Muscle layer of duodenum (tissue), 2 donors: ENCODE measurements at regions not wholly inside any gene's neighbourhood (a gene's known extent, or its start where the extent isn't known, plus 50 kb on each side); places are given as distances from the start of the nearest gene placed in this dataset.

Source experiments
- H3K27ac ChIP-seq: one replicate; pipeline ENCODE4 v1.7.0; 2013; ENCODE audit warnings: mild to moderate bottlenecking, low read length
- H3K27me3 ChIP-seq: one replicate; pipeline ENCODE4 v1.7.0; 2013; ENCODE audit warnings: low read depth, mild to moderate bottlenecking, control low read depth, low read length
- H3K36me3 ChIP-seq, 2 donors: one replicate each; pipeline ENCODE4 v1.7.0; 2013; ENCODE audit warnings: low read length in 2 of 2, control low read depth in 1 of 2, mild to moderate bottlenecking in 1 of 2; ENCODE audit not compliant: insufficient read depth in 2 of 2, control insufficient read depth in 1 of 2
- H3K4me1 ChIP-seq, 2 donors: one replicate each; pipeline ENCODE4 v1.7.0; 2013; ENCODE audit warnings: low read length in 2 of 2, mild to moderate bottlenecking in 2 of 2, control low read depth in 1 of 2, moderate library complexity in 1 of 2; ENCODE audit not compliant: insufficient read depth in 2 of 2, control insufficient read depth in 1 of 2
- H3K4me3 ChIP-seq, 2 donors: one replicate each; pipeline ENCODE4 v1.7.0; 2013; ENCODE audit warnings: low read length in 2 of 2, low read depth in 1 of 2, mild to moderate bottlenecking in 1 of 2
- H3K9me3 ChIP-seq, 2 donors: one replicate each; pipeline ENCODE4 v1.7.0; 2013; ENCODE audit warnings: low read length in 2 of 2, control low read depth in 1 of 2, mild to moderate bottlenecking in 1 of 2; ENCODE audit not compliant: control insufficient read depth in 1 of 2
- donor health status: healthy.

GRCh38 chr20:19885594-19885938 is 127.5 kb downstream of the RIN2 start:
- Histone ChIP-seq H3K27ac (peak overlapping the region; percentile 85), H3K4me1 (peaks cover 28 to 52% of the 10 kb centered on the region in 2 donors), H3K27me3 (no peaks in the 10 kb centered on the region), H3K4me3 (peak overlapping the region in 1 of 2 donors; percentile 60), H3K9me3 (no peaks in the 10 kb centered on the region), H3K36me3 (no peaks in the 10 kb centered on the region)

- Histone ChIP-seq H3K36me3 (no peaks in the 10 kb centered on the region), H3K9me3 (no peaks in the 10 kb centered on the region), H3K27me3 (no peaks in the 10 kb centered on the region), H3K4me3 (peak overlapping the region; percentile 37 to 60), H3K4me1 (peaks cover 28 to 55% of the 10 kb centered on the region in 2 donors), H3K27ac (peak overlapping the region; percentile 85)
These were observed 128.0 kb downstream of the RIN2 start for GRCh38 chr20:19885939-19886660.

GRCh38 chr20:19886661-19887288 is 128.7 kb downstream of the RIN2 start:
- H3K4me3 ChIP-seq: peak overlapping the region; percentile 37 to 60
- no peaks in the 10 kb centered on the region for H3K36me3 ChIP-seq
- H3K27me3 ChIP-seq: no peaks in the 10 kb centered on the region
- H3K9me3 ChIP-seq: no peaks in the 10 kb centered on the region
- peak overlapping the region; percentile 90 for H3K27ac ChIP-seq
- peaks cover 28 to 55% of the 10 kb centered on the region in 2 donors for H3K4me1 ChIP-seq

GRCh38 chr20:19887556-19888268 is 129.4 kb upstream of the NAA20 start:
- H3K27ac ChIP-seq: peak overlapping the region; percentile 90
- no peaks in the 10 kb centered on the region for H3K27me3 ChIP-seq
- H3K4me3 ChIP-seq: peak overlapping the region; percentile 40 to 50
- H3K9me3 ChIP-seq: no peaks in the 10 kb centered on the region
- H3K36me3 ChIP-seq: peaks cover 0 to 1% of the 10 kb centered on the region in 2 donors
- peaks cover 28 to 55% of the 10 kb centered on the region in 2 donors for H3K4me1 ChIP-seq

- Histone ChIP-seq H3K36me3 (peaks cover 0 to 7% of the 10 kb centered on the region in 2 donors), H3K4me1 (peaks cover 28 to 55% of the 10 kb centered on the region in 2 donors), H3K27me3 (no peaks in the 10 kb centered on the region), H3K27ac (peak overlapping the region; percentile 90), H3K9me3 (no peaks in the 10 kb centered on the region), H3K4me3 (peak overlapping the region; percentile 40 to 50)
These were observed 128.9 kb upstream of the NAA20 start for GRCh38 chr20:19888269-19888671.

- Histone ChIP-seq H3K27me3 (no peaks in the 10 kb centered on the region), H3K36me3 (peaks cover 0 to 10% of the 10 kb centered on the region in 2 donors), H3K27ac (peak overlapping the region; percentile 90), H3K4me1 (peaks cover 28 to 55% of the 10 kb centered on the region in 2 donors), H3K9me3 (no peaks in the 10 kb centered on the region), H3K4me3 (peak overlapping the region; percentile 44 to 50)
These were observed 127.9 kb upstream of the NAA20 start for GRCh38 chr20:19889011-19889953.

- Histone ChIP-seq H3K9me3 (no peaks in the 10 kb centered on the region), H3K4me1 (peaks cover 28 to 52% of the 10 kb centered on the region in 2 donors), H3K27ac (peak overlapping the region; percentile 90), H3K36me3 (peaks cover 3 to 10% of the 10 kb centered on the region in 2 donors), H3K4me3 (peak overlapping the region in 1 of 2 donors; percentile 50), H3K27me3 (no peaks in the 10 kb centered on the region)
These were observed 126.6 kb upstream of the NAA20 start for GRCh38 chr20:19890445-19891051.

GRCh38 chr20:19893356-19893755 is 123.8 kb upstream of the NAA20 start:
- Histone ChIP-seq H3K9me3 (no peaks in the 10 kb centered on the region), H3K27me3 (no peaks in the 10 kb centered on the region), H3K36me3 (peaks cover 3 to 14% of the 10 kb centered on the region in 2 donors), H3K4me3 (no peak overlapping the region), H3K27ac (no peak overlapping the region), H3K4me1 (peaks cover 6 to 25% of the 10 kb centered on the region in 2 donors)

- Histone ChIP-seq H3K4me3 (no peak overlapping the region), H3K27me3 (no peaks in the 10 kb centered on the region), H3K36me3 (peaks cover 3 to 14% of the 10 kb centered on the region in 2 donors), H3K4me1 (peaks cover 0 to under 1% of the 10 kb centered on the region in 2 donors), H3K27ac (no peak overlapping the region), H3K9me3 (peaks cover 0 to 2% of the 10 kb centered on the region in 2 donors)
These were observed 121.4 kb upstream of the NAA20 start for GRCh38 chr20:19895761-19896160.

GRCh38 chr20:19897891-19898290 is 119.3 kb upstream of the NAA20 start:
- no peaks in the 10 kb centered on the region for H3K4me1 ChIP-seq
- H3K4me3 ChIP-seq: no peak overlapping the region
- peaks cover 3 to 11% of the 10 kb centered on the region in 2 donors for H3K36me3 ChIP-seq
- no peak overlapping the region for H3K27ac ChIP-seq
- no peaks in the 10 kb centered on the region for H3K27me3 ChIP-seq
- peaks cover 0 to 2% of the 10 kb centered on the region in 2 donors for H3K9me3 ChIP-seq
